HepG2 (cell line): ENCODE measurements at regions not wholly inside any gene's neighbourhood (a gene's known extent, or its start where the extent isn't known, plus 50 kb on each side); places are given as distances from the start of the nearest gene placed in this dataset.

Experiments
- ATAC-seq: fragments of 200-7000 bp; cut with Tn5 transposase; 3 replicates; pipeline ENCODE4 v1.9.1; 2020; ENCODE audit warnings: mild to moderate bottlenecking, moderate library complexity
- BruUV-seq: library from RNA; stranded (reverse); fragments of 400-500 nt; replicated peaks from 2 replicates; lab custom pipeline; 2021; lab: Mats Ljungman, UMichigan
- CTCF ChIA-PET: fragments of 300-600 bp; formaldehyde crosslinking; extraction: SDS; loops from one replicate; lab custom pipeline; 2021; ENCODE audit warnings: low total read pairs, inconsistent platforms, low intra/inter-chr PET ratio; lab: Yijun Ruan, JAX
- POLR2A ChIA-PET: fragments of 350-600 bp; sonication (Branson Sonifier 250); formaldehyde crosslinking; loops from one replicate; lab custom pipeline; 2020; ENCODE audit warnings: antibody characterized with exemption, inconsistent platforms; lab: Yijun Ruan, JAX
- DNase-seq: peaks from one replicate; pipeline ENCODE4 v3.0.0-alpha.2; 2015; ENCODE audit warnings: low spot score
- FAIRE-seq: peaks from 3 replicates; lab custom pipeline; 2011; peaks lifted over from hg19 to GRCh38; lab: Jason Lieb, UNC
- H2AFZ ChIP-seq: one replicate; pipeline ENCODE4 v1.6.1; 2011; ENCODE audit warnings: low read length, inconsistent platforms
- H3K27ac ChIP-seq: fragments of 300-600 bp; 3 replicates; pipeline ENCODE4 v1.8.0; 2011; ENCODE audit warnings: mixed run types, mild to moderate bottlenecking, mixed read lengths, low read length, inconsistent platforms; ENCODE audit not compliant: insufficient read depth; ENCODE audit errors: extremely low read length
- H3K27me3 ChIP-seq, 2 experiments: fragments of 200-600 bp in 1 of 2; 2 replicates in 1 of 2; 3 replicates in 1 of 2; pipeline versions ENCODE4 v1.6.0 to v1.8.0; 2011; ENCODE audit warnings: low read length in 2 of 2, mild to moderate bottlenecking in 2 of 2, moderate library complexity in 2 of 2, inconsistent platforms in 1 of 2; ENCODE audit not compliant: insufficient read depth in 2 of 2, control insufficient read depth in 1 of 2
- H3K36me3 ChIP-seq, 2 experiments: fragments of 200-600 bp in 1 of 2; replicated peaks in 1 of 2; 2 replicates in 1 of 2; 3 replicates in 1 of 2; pipeline versions ENCODE4 v1.5.1 to v1.8.0; 2011; ENCODE audit warnings: low read length in 2 of 2, inconsistent platforms in 1 of 2; ENCODE audit not compliant: insufficient read depth in 2 of 2, control insufficient read depth in 1 of 2
- H3K4me1 ChIP-seq: 2 replicates; pipeline ENCODE4 v1.5.1; 2012; ENCODE audit warnings: low read length, inconsistent platforms; ENCODE audit not compliant: insufficient read depth
- H3K4me2 ChIP-seq: 2 replicates; pipeline ENCODE4 v1.6.0; 2011; ENCODE audit warnings: low read depth, low read length, inconsistent platforms
- H3K4me3 ChIP-seq, 3 experiments: fragments of 200-600 bp in 1 of 3; sonication (generic), shearing (Covaris generic) in 1 of 3; replicated peaks in 1 of 3; 2 replicates each; pipeline ENCODE4 v1.5.1; 2011 to 2016; ENCODE audit warnings: low read length in 3 of 3, inconsistent platforms in 2 of 3, low read depth in 2 of 3, mild to moderate bottlenecking in 2 of 3, control low read depth in 1 of 3, mixed read lengths in 1 of 3; ENCODE audit not compliant: insufficient read depth in 1 of 3
- H3K79me2 ChIP-seq: one replicate; pipeline ENCODE4 v1.6.1; 2011; ENCODE audit warnings: low read length, inconsistent platforms; ENCODE audit not compliant: insufficient read depth
- H3K9ac ChIP-seq: 2 replicates; pipeline ENCODE4 v1.6.0; 2011; ENCODE audit warnings: mild to moderate bottlenecking, low read depth, low read length, inconsistent platforms; ENCODE audit not compliant: insufficient read depth
- H3K9me3 ChIP-seq: 2 replicates; pipeline ENCODE4 v1.5.1; 2012; ENCODE audit warnings: mild to moderate bottlenecking, low read length
- H4K20me1 ChIP-seq: 2 replicates; pipeline ENCODE4 v1.6.0; 2011; ENCODE audit warnings: inconsistent platforms, mild to moderate bottlenecking, low read length, moderate library complexity; ENCODE audit not compliant: insufficient read depth
- BCLAF1 ChIP-seq: fragments of 450-650 bp; IDR thresholded peaks from 2 replicates; pipeline ENCODE4 v1.6.1; 2017; ENCODE audit warnings: mild to moderate bottlenecking
- DNMT1 ChIP-seq: sonication (generic); formaldehyde crosslinking; IDR thresholded peaks from 2 replicates; pipeline ENCODE4 v1.5.1; 2020; ENCODE audit warnings: mild to moderate bottlenecking, missing genetic modification reagents
- IKZF4 ChIP-seq: sonication (generic); formaldehyde crosslinking; IDR thresholded peaks from 2 replicates; pipeline ENCODE4 v1.5.1; 2020; ENCODE audit warnings: borderline replicate concordance, mild to moderate bottlenecking, low read depth, missing genetic modification reagents; ENCODE audit errors: not compliant biosample characterization
- JARID2 ChIP-seq: sonication (generic); formaldehyde crosslinking; IDR thresholded peaks from 2 replicates; pipeline ENCODE4 v1.8.1; 2023; ENCODE audit warnings: missing genetic modification reagents, inconsistent platforms; ENCODE audit not compliant: insufficient replicate concordance
- MATR3 ChIP-seq: sonication (generic); formaldehyde crosslinking; IDR thresholded peaks from 2 replicates; pipeline ENCODE4 v1.4.0; 2020; ENCODE audit warnings: missing genetic modification reagents
- REL ChIP-seq: sonication (generic); formaldehyde crosslinking; conservative IDR thresholded peaks from 2 replicates; pipeline ENCODE4 v1.8.0; 2022; ENCODE audit warnings: mild to moderate bottlenecking, missing genetic modification reagents, moderate library complexity
- SMAD9 ChIP-seq: sonication (generic); formaldehyde crosslinking; IDR thresholded peaks from 2 replicates; pipeline ENCODE4 v1.5.1; 2020; ENCODE audit warnings: mild to moderate bottlenecking, missing genetic modification reagents
- ZNF281 ChIP-seq: sonication (generic); formaldehyde crosslinking; IDR thresholded peaks from 2 replicates; pipeline ENCODE4 v1.4.0; 2020; ENCODE audit warnings: missing genetic modification reagents, borderline replicate concordance
- ZNF550 ChIP-seq: sonication (generic); formaldehyde crosslinking; IDR thresholded peaks from 2 replicates; pipeline ENCODE4 v1.4.0; 2020; ENCODE audit warnings: mild to moderate bottlenecking, missing genetic modification reagents, borderline replicate concordance
- WGBS: methylation state at CpG from one replicate; pipeline ENCODE4 v1.1.6; 2017; ENCODE audit warnings: low lambda C conversion rate; 5-methylcytosine and 5-hydroxymethylcytosine counted together
- in situ Hi-C: cut with HindIII; loops from 2 replicates; pipeline ENCODE4 v1.10.0; 2017; ENCODE audit warnings: low pct_unique_long_range_greater_than_20kb; ENCODE audit not compliant: extremely low pct_ligation_motif_present
- intact Hi-C: fragments of 100-400 bp; cut with micrococcal nuclease; formaldehyde crosslinking; loops from one replicate; pipeline ENCODE4 v1.10.0; 2022; ENCODE audit not compliant: unreplicated experiment

- Histone ChIP-seq H3K27me3 (no peaks in the 10 kb centered on the region), H3K9me3 (no peaks in the 10 kb centered on the region), H3K4me2 (no peak overlapping the region), H3K4me3 (no peak overlapping the region), H3K4me1 (no peaks in the 10 kb centered on the region), H3K9ac (no peak overlapping the region), H3K36me3 (no peaks in the 10 kb centered on the region), H2AFZ (no peak overlapping the region), H4K20me1 (no peaks in the 10 kb centered on the region), H3K27ac (no peak overlapping the region), H3K79me2 (no peaks in the 10 kb centered on the region)
- DNase-seq, result no peak
- ChIA-PET CTCF (no interaction called here), POLR2A (no interaction called here)
- BruUV-seq, result no TSS peak
- WGBS, result 17% methylated on average over 8 of the region's 8 CpGs
- in situ Hi-C loops (no loop called here), intact Hi-C loops (no loop called here)
- ATAC-seq, result no peak
- no peak for TF ChIP-seq REL (CRISPR knock-in tag)
- TF ChIP-seq ZNF550 (CRISPR knock-in tag), result no peak
- no peak for TF ChIP-seq ZNF281 (CRISPR knock-in tag)
- TF ChIP-seq JARID2, result no peak
- no peak for FAIRE-seq
These were observed 115.0 kb upstream of the ADRA1B start for GRCh38 chr5:159801303-159801702.

GRCh38 chr5:159802661-159803060 lies 113.6 kb upstream of the ADRA1B start:
- no peak for DNase-seq
- intact Hi-C loops, result no loop called here
- Histone ChIP-seq H3K36me3 (no peaks in the 10 kb centered on the region), H3K4me2 (no peak overlapping the region), H3K27ac (no peak overlapping the region), H3K9me3 (no peaks in the 10 kb centered on the region), H3K9ac (no peak overlapping the region), H3K4me1 (no peaks in the 10 kb centered on the region), H4K20me1 (no peaks in the 10 kb centered on the region), H3K27me3 (no peaks in the 10 kb centered on the region; a peak in 1 of 5 replicates), H3K4me3 (no peak overlapping the region), H3K79me2 (no peaks in the 10 kb centered on the region), H2AFZ (no peak overlapping the region)
- ChIA-PET POLR2A (no interaction called here), CTCF (no interaction called here)
- BruUV-seq, result no TSS peak
- in situ Hi-C loops, result no loop called here
- ATAC-seq, result no peak
- no peak for FAIRE-seq
- 0% methylated on average over 1 of the region's 1 CpG for WGBS
- no peak for TF ChIP-seq IKZF4 (CRISPR knock-in tag)
- no peak for TF ChIP-seq MATR3 (CRISPR knock-in tag)
- TF ChIP-seq BCLAF1, result no peak
- no peak for TF ChIP-seq SMAD9 (CRISPR knock-in tag)
- TF ChIP-seq DNMT1 (CRISPR knock-in tag), result no peak
